ENCODE measurements at regions not wholly inside any gene's neighbourhood (a gene's known extent, or its start where the extent isn't known, plus 50 kb on each side); places are given as distances from the start of the nearest gene placed in this dataset.

DNA sequence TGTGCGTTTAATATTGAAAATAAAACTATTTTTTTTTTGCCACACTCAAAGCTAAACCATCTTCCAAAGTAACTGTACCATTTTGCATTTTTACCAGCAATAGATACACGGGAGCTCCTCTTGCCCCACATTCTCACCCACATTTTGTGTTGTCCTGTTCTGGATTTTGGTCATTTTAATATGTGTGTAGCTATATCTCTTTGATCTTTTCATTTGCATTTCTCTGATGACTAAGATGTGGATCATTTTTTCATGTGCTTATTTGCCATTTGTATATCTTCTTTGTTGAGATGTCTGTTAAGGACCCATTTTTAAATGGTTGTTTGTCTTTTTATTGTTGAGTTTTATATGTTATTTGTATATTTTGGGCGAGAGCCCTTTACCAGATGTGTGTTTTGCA, 1543.5 kb downstream of the GRIK2 start:
- Histone ChIP-seq H3K9me3 (replicated peaks; ENCODE audit: control insufficient read depth, insufficient read depth, low read length) (no peaks in the 10 kb centered on the region), H2AFZ (ENCODE audit: low read depth, low read length) (no peak overlapping the region), H3K4me1 (ENCODE audit: control insufficient read depth, extremely low read depth, insufficient read depth, low read length) (no peaks in the 10 kb centered on the region), H4K20me1 (replicated peaks; ENCODE audit: control insufficient read depth, extremely low read depth, insufficient read depth, low read length) (no peaks in the 10 kb centered on the region), H3K4me3 (replicated peaks in 1 of 3; ENCODE audit: insufficient read depth in 1 of 3, low read depth in 1 of 3, low read length in 3 of 3) (no peak overlapping the region), H3K79me2 (ENCODE audit: control insufficient read depth, insufficient read depth, low read length) (no peaks in the 10 kb centered on the region), H3K27ac (ENCODE audit: insufficient read depth, low read depth, low read length) (no peak overlapping the region), H3K9me1 (replicated peaks; ENCODE audit: control insufficient read depth, extremely low read depth, insufficient read depth, low read length) (no peaks in the 10 kb centered on the region), H3K36me3 (ENCODE audit: control insufficient read depth in 2 of 2, extremely low read depth in 1 of 2, insufficient read depth in 2 of 2, low read length in 2 of 2) (no peaks in the 10 kb centered on the region), H3K4me2 (ENCODE audit: insufficient read depth, low read length) (no peak overlapping the region), H3K27me3 (ENCODE audit: control insufficient read depth in 2 of 2, insufficient read depth in 2 of 2, low read length in 2 of 2) (no peaks in the 10 kb centered on the region), H3K9ac (replicated peaks; ENCODE audit: extremely low read depth, insufficient read depth, low read length) (no peak overlapping the region)
- dilution Hi-C loops (cut with MboI; ENCODE audit: extremely low pct_ligation_motif_present, low sequenced_read_pairs), result no loop called here
- CTCF ChIA-PET, result no interaction called here
- TF ChIP-seq POLR2AphosphoS5 (IDR thresholded peaks at IDR 0.05; ENCODE audit: insufficient read depth, low read depth, low read length), result no peak
- no peak for TF ChIP-seq CTCF (IDR thresholded peaks at IDR 0.05; ENCODE audit: extremely low read depth in 1 of 2, insufficient read depth in 1 of 2, low read depth in 1 of 2, low read length in 2 of 2)
- TF ChIP-seq EZH2 (IDR thresholded peaks at IDR 0.05; ENCODE audit: borderline replicate concordance, low read depth, low read length, severe bottlenecking), result no peak
- no peak for TF ChIP-seq POLR2A (IDR thresholded peaks at IDR 0.05; ENCODE audit: low read depth, low read length)
- no peak for TF ChIP-seq MAX (IDR thresholded peaks at IDR 0.05; ENCODE audit: insufficient read depth, insufficient read length)
- TF ChIP-seq JUN (IDR thresholded peaks at IDR 0.05; ENCODE audit: borderline replicate concordance, insufficient read depth, insufficient read length, low read depth), result no peak
- TF ChIP-seq MYC (IDR thresholded peaks at IDR 0.05; ENCODE audit: low read depth, low read length), result no peak
- TF ChIP-seq FOS (IDR thresholded peaks at IDR 0.05; ENCODE audit: borderline replicate concordance, insufficient read depth, low read length), result no peak
- no peak for TF ChIP-seq GATA2 (IDR thresholded peaks at IDR 0.05; ENCODE audit: insufficient read depth, insufficient read length, low read depth, low read length)
- BruUV-seq (replicated peaks), result no TSS peak
- FAIRE-seq, result no peak
- POLR2A ChIA-PET, result no interaction called here
- intact Hi-C loops (cut with micrococcal nuclease), result no loop called here
- DNase-seq (ENCODE audit: low read depth, low spot score), result no peak

All from endothelial cell of umbilical vein (primary cell).